Activated naive CD4-positive, alpha-beta T cell treated with anti-CD3 and anti-CD28 coated beads for 36 hours (primary cell): ENCODE measurements at regions not wholly inside any gene's neighbourhood (a gene's known extent, or its start where the extent isn't known, plus 50 kb on each side); places are given as distances from the start of the nearest gene placed in this dataset.
"Not testable (repeated sequence)": the region's sequence is repeated elsewhere in the genome, so short reads cannot be mapped to it uniquely, and the experiment has no call there.

ENCODE experiments used
- CTCF ChIA-PET: fragments of 350-600 bp; sonication (Branson Sonifier 250); formaldehyde crosslinking; loops from one replicate; lab custom pipeline; 2021; ENCODE audit warnings: antibody characterized with exemption; lab: Charles Lee
- DNase-seq: peaks from one replicate; pipeline ENCODE4 v3.0.0-alpha.2; 2020
- H3K27ac Mint-ChIP-seq: one replicate; pipeline ENCODE4 v1.8.0; 2021; ENCODE audit warnings: mild to moderate bottlenecking, mixed read lengths
- H3K27me3 Mint-ChIP-seq: one replicate; pipeline ENCODE4 v1.8.0; 2021; ENCODE audit warnings: low read depth, mixed read lengths
- H3K36me3 Mint-ChIP-seq: one replicate; pipeline ENCODE4 v1.8.0; 2021; ENCODE audit warnings: low read depth, mixed read lengths
- H3K4me1 Mint-ChIP-seq: one replicate; pipeline ENCODE4 v1.8.0; 2021; ENCODE audit warnings: low read depth, mixed read lengths
- H3K4me3 Mint-ChIP-seq: one replicate; pipeline ENCODE4 v1.8.0; 2021; ENCODE audit warnings: mild to moderate bottlenecking, moderate library complexity, mixed read lengths
- H3K9me3 Mint-ChIP-seq: one replicate; pipeline ENCODE4 v1.8.0; 2021; ENCODE audit warnings: mixed read lengths
- intact Hi-C: fragments of 100-400 bp; cut with micrococcal nuclease; formaldehyde crosslinking; loops from one replicate; pipeline ENCODE4 v1.15.1; 2023

- CTCF ChIA-PET = no interaction called here
- DNase-seq = no peak
- Mint-ChIP-seq H3K27me3 (peaks cover 13% of the 10 kb centered on the region), H3K27ac (no peak overlapping the region), H3K4me3 (no peak overlapping the region), H3K9me3 (no peaks in the 10 kb centered on the region), H3K36me3 (no peaks in the 10 kb centered on the region), H3K4me1 (no peaks in the 10 kb centered on the region)
- intact Hi-C loops = no loop called here
Measured at GRCh38 chr15:81747026-81747425, 298.8 kb downstream of the MEX3B start.

- no peak for DNase-seq
- Mint-ChIP-seq H3K9me3 (no peaks in the 10 kb centered on the region), H3K36me3 (no peaks in the 10 kb centered on the region)
Measured at GRCh38 chr15:81744364-81744763, 301.5 kb downstream of the MEX3B start.

GRCh38 chr15:81740416-81740815 is 305.4 kb downstream of the MEX3B start:
- H3K27me3 Mint-ChIP-seq = peaks cover 4% of the 10 kb centered on the region
- H3K4me1 Mint-ChIP-seq = no peaks in the 10 kb centered on the region
- CTCF ChIA-PET = no interaction called here
- no peak overlapping the region for H3K27ac Mint-ChIP-seq
- intact Hi-C loops = no loop called here
- peaks cover 2% of the 10 kb centered on the region for H3K9me3 Mint-ChIP-seq
- DNase-seq = no peak
- H3K4me3 Mint-ChIP-seq = no peak overlapping the region
- no peaks in the 10 kb centered on the region for H3K36me3 Mint-ChIP-seq

More at GRCh38 chr15:81744364-81744763, 301.5 kb downstream of the MEX3B start:
- Mint-ChIP-seq H3K4me1 (no peaks in the 10 kb centered on the region), H3K4me3 (no peak overlapping the region), H3K27me3 (peaks cover 9% of the 10 kb centered on the region), H3K27ac (no peak overlapping the region)
- intact Hi-C loops = no loop called here
- CTCF ChIA-PET = no interaction called here

DNA sequence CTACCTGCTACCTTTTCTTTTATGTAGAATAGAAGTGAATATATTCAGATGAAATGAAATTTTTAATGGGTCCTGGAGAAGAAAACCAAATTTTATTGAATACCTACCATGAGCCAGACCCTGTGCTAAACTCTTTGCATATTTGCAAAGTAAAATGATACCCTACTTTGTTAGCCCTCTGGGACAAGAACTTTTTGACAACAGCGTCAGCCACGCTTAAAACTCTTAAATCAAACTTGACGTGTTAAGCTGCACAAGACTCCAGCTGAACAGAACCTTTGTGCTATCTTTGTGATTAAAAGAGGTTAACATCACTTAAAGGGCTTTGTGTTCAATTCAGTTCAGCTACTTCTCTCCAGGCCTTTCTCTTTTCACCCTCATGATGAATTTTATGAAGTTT is 316.5 kb downstream of the MEX3B start:
- DNase-seq = no peak
- H3K36me3 Mint-ChIP-seq = no peaks in the 10 kb centered on the region
- no peak overlapping the region for H3K27ac Mint-ChIP-seq
- H3K4me1 Mint-ChIP-seq = no peaks in the 10 kb centered on the region
- peaks cover 6% of the 10 kb centered on the region for H3K27me3 Mint-ChIP-seq
- CTCF ChIA-PET = no interaction called here
- H3K9me3 Mint-ChIP-seq = no peaks in the 10 kb centered on the region
- no peak overlapping the region for H3K4me3 Mint-ChIP-seq
- intact Hi-C loops = no loop called here

GRCh38 chr15:81728726-81729125 is 317.1 kb downstream of the MEX3B start:
- no peaks in the 10 kb centered on the region for H3K36me3 Mint-ChIP-seq
- no peak overlapping the region for H3K27ac Mint-ChIP-seq
- intact Hi-C loops = no loop called here
- CTCF ChIA-PET = no interaction called here
- no peak for DNase-seq
- H3K27me3 Mint-ChIP-seq = peaks cover 6% of the 10 kb centered on the region
- H3K9me3 Mint-ChIP-seq = no peaks in the 10 kb centered on the region
- no peak overlapping the region for H3K4me3 Mint-ChIP-seq
- no peaks in the 10 kb centered on the region for H3K4me1 Mint-ChIP-seq

- no peak overlapping the region for H3K27ac Mint-ChIP-seq
- H3K27me3 Mint-ChIP-seq = peaks cover 6% of the 10 kb centered on the region
- H3K4me3 Mint-ChIP-seq = no peak overlapping the region
- H3K4me1 Mint-ChIP-seq = no peaks in the 10 kb centered on the region
- DNase-seq = no peak
- CTCF ChIA-PET = interaction anchor here (0.6 to 0.7 kb wide), 2 partner anchors 127 to 141 kb away, joined by 3 read pairs; no protein-coding TSS in a partner anchor
- intact Hi-C loops = no loop called here
- H3K9me3 Mint-ChIP-seq = no peaks in the 10 kb centered on the region
- no peaks in the 10 kb centered on the region for H3K36me3 Mint-ChIP-seq
Measured at GRCh38 chr15:81725590-81725989, 320.2 kb downstream of the MEX3B start.

DNA sequence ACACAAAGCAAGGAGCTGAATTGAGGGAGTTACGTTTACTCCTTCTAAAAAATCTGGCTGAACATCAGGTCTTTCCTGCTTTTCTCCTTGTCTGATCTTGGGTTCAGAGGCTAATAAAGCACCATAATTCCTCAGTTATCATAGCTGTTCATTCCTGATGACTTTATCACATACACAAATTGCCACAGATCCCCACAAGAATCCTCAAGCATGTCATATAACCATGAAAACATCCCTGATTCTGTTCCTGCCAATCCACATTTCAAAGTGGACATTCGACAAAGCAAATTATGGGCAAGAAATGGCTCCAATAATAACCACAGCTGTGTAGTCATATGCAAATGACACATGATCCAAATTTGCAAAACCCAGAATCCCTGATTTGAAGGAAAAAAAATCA is 321.3 kb downstream of the MEX3B start:
- Mint-ChIP-seq H3K9me3 (no peaks in the 10 kb centered on the region), H3K27me3 (peaks cover 6% of the 10 kb centered on the region), H3K4me3 (no peak overlapping the region), H3K36me3 (no peaks in the 10 kb centered on the region), H3K27ac (no peak overlapping the region), H3K4me1 (no peaks in the 10 kb centered on the region)
- CTCF ChIA-PET = no interaction called here
- intact Hi-C loops = no loop called here
- DNase-seq = no peak

DNA sequence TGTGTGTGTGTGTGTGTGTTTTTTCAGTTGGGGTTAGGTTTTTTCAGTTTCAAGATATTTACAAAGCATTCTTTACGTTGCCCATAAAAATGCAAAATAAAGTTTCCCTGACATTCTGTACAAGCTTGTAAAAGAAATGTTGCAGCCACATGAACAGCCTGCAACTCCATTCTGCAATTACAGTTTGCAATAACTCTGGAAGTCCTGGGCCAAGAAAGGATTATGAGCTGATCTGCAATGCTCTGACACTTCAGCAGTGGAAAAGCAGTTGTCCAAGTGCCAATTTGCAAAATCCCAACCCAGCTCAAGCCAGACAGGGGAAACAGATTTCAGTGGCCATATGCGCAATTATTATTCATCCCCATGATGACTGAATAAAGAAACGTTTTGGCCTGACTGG is 322.1 kb downstream of the MEX3B start:
- H3K9me3 Mint-ChIP-seq = no peaks in the 10 kb centered on the region
- H3K36me3 Mint-ChIP-seq = no peaks in the 10 kb centered on the region
- no peak for DNase-seq
- H3K27me3 Mint-ChIP-seq = peaks cover 6% of the 10 kb centered on the region
- H3K27ac Mint-ChIP-seq = no peak overlapping the region
- CTCF ChIA-PET = no interaction called here
- no peaks in the 10 kb centered on the region for H3K4me1 Mint-ChIP-seq
- intact Hi-C loops = no loop called here
- H3K4me3 Mint-ChIP-seq = no peak overlapping the region

DNA sequence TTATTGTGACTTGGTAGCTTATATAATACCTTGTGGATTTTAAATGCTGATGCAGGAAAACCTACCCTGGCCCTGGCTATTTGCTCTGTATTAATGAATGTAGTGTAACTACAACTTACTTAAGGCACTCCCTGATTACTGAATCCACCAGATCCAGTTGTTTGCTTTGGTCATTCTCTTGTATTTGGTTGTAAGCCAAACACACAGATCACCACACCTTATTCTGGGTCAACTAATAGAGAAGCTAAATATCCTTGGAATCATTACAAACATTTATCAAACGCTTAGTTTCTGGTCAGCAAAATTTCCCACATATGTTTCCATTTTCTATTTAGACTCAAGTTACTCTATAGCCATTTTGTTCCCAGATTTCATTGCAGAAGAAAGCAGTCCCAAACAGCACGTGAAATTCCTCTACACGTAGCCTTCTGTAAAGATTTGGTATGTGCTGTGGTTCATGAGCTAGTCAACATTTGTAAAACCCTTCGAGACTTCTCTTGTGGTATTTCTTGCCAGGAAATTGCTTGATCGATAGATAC is 322.6 kb downstream of the MEX3B start:
- H3K36me3 Mint-ChIP-seq = no peaks in the 10 kb centered on the region
- H3K9me3 Mint-ChIP-seq = no peaks in the 10 kb centered on the region
- CTCF ChIA-PET = no interaction called here
- intact Hi-C loops = no loop called here
- H3K27me3 Mint-ChIP-seq = peaks cover 8% of the 10 kb centered on the region
- H3K27ac Mint-ChIP-seq = no peak overlapping the region
- H3K4me1 Mint-ChIP-seq = no peaks in the 10 kb centered on the region
- no peak overlapping the region for H3K4me3 Mint-ChIP-seq
- no peak for DNase-seq

DNA sequence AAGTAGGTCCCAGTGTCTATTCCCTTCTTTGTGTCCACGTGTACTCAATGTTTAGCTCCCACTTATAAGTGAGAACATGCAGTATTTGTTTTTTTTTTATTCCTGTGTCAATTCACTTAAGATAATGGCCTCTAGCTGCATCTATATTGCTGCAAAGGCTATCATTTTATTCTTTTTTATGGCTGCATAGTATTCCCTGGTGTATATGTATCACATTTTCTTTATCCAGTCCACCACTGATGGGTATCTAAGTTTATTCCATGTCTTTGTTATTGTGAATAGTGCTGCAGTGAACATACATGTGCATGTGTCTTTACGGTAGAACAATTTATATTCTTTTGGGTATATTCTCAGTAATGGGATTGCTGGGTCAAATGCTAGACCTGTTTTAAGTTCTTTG is 329.4 kb downstream of the MEX3B start:
- H3K27me3 Mint-ChIP-seq, H3K36me3 Mint-ChIP-seq, CTCF ChIA-PET, H3K4me3 Mint-ChIP-seq, H3K9me3 Mint-ChIP-seq, DNase-seq, intact Hi-C loops, H3K4me1 Mint-ChIP-seq, H3K27ac Mint-ChIP-seq: not testable (repeated sequence)

DNA sequence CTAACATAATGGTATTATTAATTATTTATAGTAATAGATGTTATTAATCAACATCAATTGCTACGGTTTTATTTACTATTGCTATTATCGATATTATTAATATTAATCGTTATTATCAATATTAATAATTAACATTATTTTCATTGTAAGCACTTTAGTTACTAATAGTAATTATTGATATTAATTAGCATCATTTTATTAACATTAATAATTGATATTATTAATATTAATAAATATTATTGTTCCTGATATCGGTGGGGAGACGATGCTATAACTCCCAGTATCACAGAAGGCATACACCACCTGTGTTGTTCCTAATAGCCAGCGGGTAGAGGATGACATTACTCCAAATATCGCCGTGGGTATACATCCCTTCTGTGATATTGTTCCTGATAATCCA is 335.5 kb downstream of the MEX3B start:
- Mint-ChIP-seq H3K27me3 (peaks cover 2% of the 10 kb centered on the region), H3K4me1 (no peaks in the 10 kb centered on the region)

GRCh38 chr15:81706816-81707346 is 332.9 kb upstream of the TMC3 start:
- H3K27me3 Mint-ChIP-seq, H3K36me3 Mint-ChIP-seq: not testable (repeated sequence)

More for the DNA sequence above, 335.5 kb downstream of the MEX3B start:
- H3K4me3 Mint-ChIP-seq = no peak overlapping the region
- no peaks in the 10 kb centered on the region for H3K9me3 Mint-ChIP-seq
- CTCF ChIA-PET = no interaction called here
- DNase-seq = no peak
- no peak overlapping the region for H3K27ac Mint-ChIP-seq
- H3K36me3 Mint-ChIP-seq = no peaks in the 10 kb centered on the region
- intact Hi-C loops = no loop called here

DNA sequence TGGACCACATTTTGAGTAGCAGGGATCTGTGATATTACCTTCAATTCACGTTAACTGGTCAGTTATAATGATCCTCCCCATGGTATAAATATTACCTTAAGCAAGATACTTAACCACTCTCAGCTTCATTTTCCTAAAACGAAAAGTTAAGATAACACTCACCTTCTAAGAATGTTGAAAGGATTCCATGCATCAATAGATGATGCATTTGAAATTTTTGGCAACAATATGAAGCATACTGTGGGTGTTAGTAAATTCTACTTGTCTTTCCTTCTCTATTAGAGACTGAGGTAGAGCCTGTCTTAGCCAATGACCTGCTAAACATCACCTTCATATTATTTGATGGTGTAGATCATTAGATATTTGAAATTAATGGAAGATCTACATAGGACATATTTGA is 331.7 kb upstream of the TMC3 start:
- DNase-seq, H3K4me3 Mint-ChIP-seq, H3K9me3 Mint-ChIP-seq, intact Hi-C loops, H3K27me3 Mint-ChIP-seq, H3K27ac Mint-ChIP-seq, H3K36me3 Mint-ChIP-seq, CTCF ChIA-PET, H3K4me1 Mint-ChIP-seq: not testable (repeated sequence)

More at GRCh38 chr15:81706816-81707346, 332.9 kb upstream of the TMC3 start:
- DNase-seq, intact Hi-C loops, H3K27ac Mint-ChIP-seq, CTCF ChIA-PET, H3K9me3 Mint-ChIP-seq, H3K4me3 Mint-ChIP-seq, H3K4me1 Mint-ChIP-seq: not testable (repeated sequence)
